Uterus (tissue), 2 donors: ENCODE measurements at regions not wholly inside any gene's neighbourhood (a gene's known extent, or its start where the extent isn't known, plus 50 kb on each side); places are given as distances from the start of the nearest gene placed in this dataset.

ENCODE experiments used
- CTCF ChIP-seq, 4 experiments: fragments of 200-600 bp in 2 of 4; fragments of 450-650 bp in 2 of 4; sonication (generic) in 2 of 4; IDR thresholded peaks; one replicate each; pipeline ENCODE4 v1.5.1; 2016 to 2019; ENCODE audit warnings: antibody characterized with exemption in 4 of 4, mild to moderate bottlenecking in 2 of 4, moderate library complexity in 1 of 4
- POLR2A ChIP-seq, 2 donors: fragments of 450-650 bp; IDR thresholded peaks; one replicate each; pipeline ENCODE4 v1.6.1; 2016; ENCODE audit warnings: antibody characterized with exemption in 2 of 2, mild to moderate bottlenecking in 1 of 2, moderate library complexity in 1 of 2

- TF ChIP-seq POLR2A (IDR thresholded peaks at IDR 0.05): no peak
- no peak for TF ChIP-seq CTCF (IDR thresholded peaks at IDR 0.05)
These were observed 276.9 kb downstream of the TLE3 start for GRCh38 chr15:69820819-69821218.
